ENCODE measurements at regions not wholly inside any gene's neighbourhood (a gene's known extent, or its start where the extent isn't known, plus 50 kb on each side); places are given as distances from the start of the nearest gene placed in this dataset.

DNA sequence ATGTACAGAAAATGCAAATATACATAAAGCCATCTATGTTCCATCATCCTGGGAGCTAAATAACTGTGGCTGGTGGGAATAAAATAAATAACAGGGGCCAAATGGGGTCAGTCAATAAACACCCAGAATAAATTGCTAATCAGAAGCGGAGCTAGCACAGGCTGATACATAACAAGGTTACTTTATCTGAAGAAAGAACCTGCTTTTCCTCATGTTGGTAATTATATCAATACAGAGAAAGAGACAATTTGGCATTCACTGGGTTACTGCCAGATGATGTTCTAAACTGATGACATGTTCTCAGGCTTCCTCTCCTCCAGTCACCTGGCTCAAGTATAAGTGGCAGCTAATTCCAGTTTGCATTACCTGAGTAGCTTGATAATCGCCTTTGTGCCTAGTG lies 144.9 kb upstream of the CD180 start:
- TF ChIP-seq POLR2AphosphoS5 (IDR thresholded peaks at IDR 0.05; ENCODE audit: low read depth, low read length): no peak
- no peak for TF ChIP-seq POLR2A (IDR thresholded peaks at IDR 0.05; ENCODE audit: low read depth, low read length)
- no peak for TF ChIP-seq TAF1 (IDR thresholded peaks at IDR 0.05; ENCODE audit: borderline replicate concordance, low read depth, low read length)
